Colonic mucosa (tissue), 4 donors: ENCODE measurements at regions not wholly inside any gene's neighbourhood (a gene's known extent, or its start where the extent isn't known, plus 50 kb on each side); places are given as distances from the start of the nearest gene placed in this dataset.

Source experiments
- DNase-seq: peaks from one replicate; pipeline ENCODE4 v3.0.0-alpha.2; 2020
- H3K27ac ChIP-seq: fragments of 200-600 bp; one replicate; pipeline ENCODE4 v1.8.0; 2021
- H3K27me3 ChIP-seq: fragments of 200-600 bp; one replicate; pipeline ENCODE4 v1.8.0; 2021
- H3K36me3 ChIP-seq: fragments of 200-600 bp; one replicate; pipeline ENCODE4 v1.8.0; 2021
- H3K4me1 ChIP-seq: fragments of 200-600 bp; one replicate; pipeline ENCODE4 v1.8.0; 2021; ENCODE audit warnings: mild to moderate bottlenecking
- H3K4me3 ChIP-seq: fragments of 200-600 bp; one replicate; pipeline ENCODE4 v1.8.0; 2021
- H3K9ac ChIP-seq, 2 donors: one replicate each; pipeline ENCODE4 v1.7.0; 2013; ENCODE audit warnings: control low read depth in 2 of 2, low read depth in 2 of 2, low read length in 2 of 2
- H3K9me3 ChIP-seq: fragments of 200-600 bp; one replicate; pipeline ENCODE4 v1.8.0; 2021
- intact Hi-C: fragments of 100-400 bp; cut with DNase I; formaldehyde crosslinking; loops from one replicate; pipeline ENCODE4 v1.14.1; 2022
- TF ChIP-seq, protein P1 (sequence below): fragments of 200-600 bp; IDR thresholded peaks from one replicate; pipeline ENCODE4 v1.8.0; 2022; ENCODE audit warnings: antibody characterized with exemption, mild to moderate bottlenecking
- donor health status: healthy.
- donor health status: DM: no; HTN: no; CAD: no.
- donor health status: DM: no; HTN: no; CAD: no.

DNA sequence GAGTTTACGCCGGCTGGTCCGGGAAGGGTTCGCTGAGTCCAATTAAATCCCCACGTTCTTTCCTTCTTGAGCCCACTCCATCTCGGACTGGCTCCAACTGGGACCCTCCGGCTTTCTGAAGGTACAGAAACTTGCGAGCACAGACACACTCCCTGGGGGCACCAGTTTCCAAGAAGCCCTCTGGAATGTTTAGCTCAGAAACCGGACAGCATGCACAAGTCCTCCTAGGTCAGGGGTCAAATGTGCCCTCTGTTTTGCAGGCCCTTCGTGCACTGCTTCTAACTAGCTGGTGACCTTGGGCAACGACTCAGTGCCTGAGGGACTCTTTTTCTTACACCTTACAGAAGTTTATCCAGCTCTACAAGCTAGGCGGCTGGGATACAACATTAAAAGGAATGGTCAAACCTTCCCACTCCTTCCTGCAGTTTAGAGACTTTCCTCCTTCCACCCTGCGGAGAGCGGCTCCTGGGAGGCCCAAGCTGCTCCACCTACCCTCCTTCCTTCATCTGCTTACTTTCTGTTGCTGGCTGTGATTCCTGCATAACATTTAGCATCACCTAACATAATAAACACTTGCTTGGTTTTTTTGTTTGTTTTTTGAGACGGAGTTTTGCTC lies 275.5 kb downstream of the BCOR start:
- TF ChIP-seq, protein P1, sequence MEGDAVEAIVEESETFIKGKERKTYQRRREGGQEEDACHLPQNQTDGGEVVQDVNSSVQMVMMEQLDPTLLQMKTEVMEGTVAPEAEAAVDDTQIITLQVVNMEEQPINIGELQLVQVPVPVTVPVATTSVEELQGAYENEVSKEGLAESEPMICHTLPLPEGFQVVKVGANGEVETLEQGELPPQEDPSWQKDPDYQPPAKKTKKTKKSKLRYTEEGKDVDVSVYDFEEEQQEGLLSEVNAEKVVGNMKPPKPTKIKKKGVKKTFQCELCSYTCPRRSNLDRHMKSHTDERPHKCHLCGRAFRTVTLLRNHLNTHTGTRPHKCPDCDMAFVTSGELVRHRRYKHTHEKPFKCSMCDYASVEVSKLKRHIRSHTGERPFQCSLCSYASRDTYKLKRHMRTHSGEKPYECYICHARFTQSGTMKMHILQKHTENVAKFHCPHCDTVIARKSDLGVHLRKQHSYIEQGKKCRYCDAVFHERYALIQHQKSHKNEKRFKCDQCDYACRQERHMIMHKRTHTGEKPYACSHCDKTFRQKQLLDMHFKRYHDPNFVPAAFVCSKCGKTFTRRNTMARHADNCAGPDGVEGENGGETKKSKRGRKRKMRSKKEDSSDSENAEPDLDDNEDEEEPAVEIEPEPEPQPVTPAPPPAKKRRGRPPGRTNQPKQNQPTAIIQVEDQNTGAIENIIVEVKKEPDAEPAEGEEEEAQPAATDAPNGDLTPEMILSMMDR = no peak
- Histone ChIP-seq H3K9ac (no peak overlapping the region), H3K4me3 (no peak overlapping the region), H3K36me3 (no peaks in the 10 kb centered on the region), H3K4me1 (no peaks in the 10 kb centered on the region), H3K27ac (no peak overlapping the region), H3K27me3 (peaks cover 21% of the 10 kb centered on the region), H3K9me3 (no peaks in the 10 kb centered on the region)
- DNase-seq = no peak
- intact Hi-C loops = no loop called here

DNA sequence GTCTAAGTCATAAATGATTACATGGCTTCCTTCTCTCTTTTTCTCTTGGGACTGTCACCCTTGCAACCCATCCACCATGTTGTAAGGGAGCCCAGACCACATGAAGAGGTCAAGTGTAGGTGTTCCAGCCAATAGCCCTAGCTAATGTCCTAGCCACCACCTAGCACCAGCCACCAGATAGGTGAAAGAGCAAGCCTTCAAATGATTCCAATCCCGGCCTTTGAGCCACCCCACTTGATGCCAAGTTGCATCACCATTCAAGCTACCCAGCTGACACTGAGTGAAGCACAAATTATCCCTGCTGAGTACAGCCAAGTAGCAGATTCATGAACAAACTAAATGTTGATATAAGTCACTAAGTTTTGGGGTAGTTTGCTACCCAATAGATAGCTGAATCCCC lies 274.3 kb downstream of the BCOR start:
- Histone ChIP-seq H3K9me3 (no peaks in the 10 kb centered on the region), H3K27ac (no peak overlapping the region), H3K36me3 (no peaks in the 10 kb centered on the region), H3K4me3 (no peak overlapping the region), H3K9ac (no peak overlapping the region), H3K27me3 (peaks cover 21% of the 10 kb centered on the region), H3K4me1 (no peaks in the 10 kb centered on the region)
- TF ChIP-seq, protein P1 = no peak
- no peak for DNase-seq
- intact Hi-C loops = no loop called here

DNA sequence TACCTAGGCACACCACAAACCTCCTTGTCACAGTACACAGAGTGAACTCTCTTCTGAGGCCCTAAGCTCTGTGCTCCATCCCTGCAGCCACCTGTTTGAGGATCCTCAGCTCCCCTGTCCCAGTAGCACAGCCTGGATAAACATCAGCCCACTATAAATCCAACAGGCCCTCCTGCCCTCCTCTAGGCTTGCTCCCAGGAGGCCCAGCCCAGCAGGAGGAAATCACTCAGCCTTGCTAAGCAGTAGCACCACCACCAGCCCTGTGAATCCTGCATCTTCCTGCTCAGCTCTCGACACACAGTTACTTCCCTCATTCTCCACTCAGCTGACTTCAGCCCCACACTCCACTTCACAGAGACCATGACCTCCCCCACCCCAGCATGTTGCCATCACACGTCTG lies 273.9 kb downstream of the BCOR start:
- H3K36me3 ChIP-seq = no peaks in the 10 kb centered on the region
- no peaks in the 10 kb centered on the region for H3K4me1 ChIP-seq
- intact Hi-C loops = no loop called here
- no peaks in the 10 kb centered on the region for H3K9me3 ChIP-seq
- DNase-seq = no peak
- no peak overlapping the region for H3K4me3 ChIP-seq
- H3K27me3 ChIP-seq = peaks cover 21% of the 10 kb centered on the region
- TF ChIP-seq, protein P1 = no peak
- no peak overlapping the region for H3K27ac ChIP-seq
- no peak overlapping the region for H3K9ac ChIP-seq

DNA sequence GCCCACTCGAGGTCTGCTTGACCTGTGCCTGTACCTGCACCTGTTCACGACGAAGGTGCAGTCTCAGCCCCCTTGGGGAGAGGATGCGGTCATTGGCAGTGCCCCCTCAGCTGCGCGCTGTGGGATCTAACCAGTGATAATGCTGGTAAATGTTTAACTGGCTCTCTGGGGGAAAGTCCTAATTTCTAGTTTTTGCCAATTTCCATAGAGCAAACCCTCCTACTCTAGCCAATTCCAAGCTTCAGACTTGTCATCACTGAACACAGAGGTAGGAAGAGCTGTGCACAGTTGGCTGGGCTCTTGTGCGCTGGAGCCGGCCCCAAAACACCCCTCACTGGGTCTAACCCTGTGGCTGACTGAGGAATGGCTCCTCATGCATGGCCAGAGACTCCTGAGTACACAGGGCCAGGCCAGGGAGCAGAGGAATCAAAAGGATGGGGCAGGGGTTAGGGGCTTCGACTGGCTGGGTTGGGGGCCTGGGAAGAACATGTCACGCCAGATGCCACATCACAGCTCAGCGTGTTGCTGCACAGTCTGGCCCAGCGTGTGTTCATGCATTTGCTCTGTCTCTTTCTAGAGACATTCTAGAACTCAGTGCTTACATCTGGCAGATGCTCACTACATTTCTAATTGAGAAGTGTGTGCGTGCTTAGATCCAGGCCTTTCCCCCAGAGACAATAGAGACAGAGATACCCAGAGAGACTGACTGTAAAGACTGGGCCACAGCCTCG lies 270.8 kb downstream of the BCOR start:
- H3K4me1 ChIP-seq = no peaks in the 10 kb centered on the region
- no peak for DNase-seq
- intact Hi-C loops = no loop called here
- H3K4me3 ChIP-seq = no peak overlapping the region
- TF ChIP-seq, protein P1 = no peak
- H3K9ac ChIP-seq = no peak overlapping the region
- no peaks in the 10 kb centered on the region for H3K36me3 ChIP-seq
- H3K27ac ChIP-seq = no peak overlapping the region
- H3K9me3 ChIP-seq = no peaks in the 10 kb centered on the region
- H3K27me3 ChIP-seq = peaks cover 5% of the 10 kb centered on the region

DNA sequence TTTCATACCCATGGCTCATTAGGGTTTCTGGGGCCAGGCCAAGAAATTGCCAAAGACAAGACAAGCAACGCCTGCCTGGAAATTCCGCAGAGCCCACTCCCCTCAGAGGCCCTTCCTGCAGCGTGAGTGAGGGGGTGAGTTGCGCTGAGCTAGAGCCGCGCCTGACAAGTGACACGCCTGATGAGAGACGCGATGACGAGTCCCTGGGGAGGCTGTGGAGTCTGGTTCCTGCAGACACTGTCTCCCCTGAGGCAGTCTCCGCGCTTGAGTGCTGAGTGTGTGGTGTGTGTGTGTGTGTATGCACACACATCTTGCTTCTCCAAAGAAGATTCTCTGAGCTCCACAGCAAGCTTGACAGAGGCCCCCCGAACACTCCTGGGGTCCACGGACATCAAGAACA lies 269.8 kb downstream of the BCOR start:
- no peak overlapping the region for H3K27ac ChIP-seq
- no peak for DNase-seq
- H3K9ac ChIP-seq = no peak overlapping the region
- no peaks in the 10 kb centered on the region for H3K36me3 ChIP-seq
- intact Hi-C loops = no loop called here
- TF ChIP-seq, protein P1 = no peak
- H3K4me1 ChIP-seq = no peaks in the 10 kb centered on the region
- H3K27me3 ChIP-seq = no peaks in the 10 kb centered on the region
- no peak overlapping the region for H3K4me3 ChIP-seq
- H3K9me3 ChIP-seq = no peaks in the 10 kb centered on the region
